Mesothelial cell of epicardium (in vitro differentiated cells): ENCODE measurements at regions not wholly inside any gene's neighbourhood (a gene's known extent, or its start where the extent isn't known, plus 50 kb on each side); places are given as distances from the start of the nearest gene placed in this dataset.
"Not testable (repeated sequence)": the region's sequence is repeated elsewhere in the genome, so short reads cannot be mapped to it uniquely, and the experiment has no call there.

Experiments used
- DNase-seq, 2 experiments: peaks; one replicate each; pipeline ENCODE4 v3.0.0; 2021; ENCODE audit warnings: low spot score in 2 of 2; ENCODE audit not compliant: unreplicated experiment in 2 of 2
- H3K27ac Mint-ChIP-seq: 2 replicates; pipeline ENCODE4 v1.8.0; 2021; ENCODE audit warnings: mixed read lengths
- H3K27me3 Mint-ChIP-seq: 2 replicates; pipeline ENCODE4 v1.8.0; 2021; ENCODE audit warnings: low read depth, mixed read lengths
- H3K36me3 Mint-ChIP-seq: 2 replicates; pipeline ENCODE4 v1.8.0; 2021; ENCODE audit warnings: mixed read lengths
- H3K4me1 Mint-ChIP-seq: 2 replicates; pipeline ENCODE4 v1.8.0; 2021; ENCODE audit warnings: mixed read lengths
- H3K4me3 Mint-ChIP-seq: 2 replicates; pipeline ENCODE4 v1.8.0; 2021; ENCODE audit warnings: mild to moderate bottlenecking, moderate library complexity, mixed read lengths
- H3K9me3 Mint-ChIP-seq: 2 replicates; pipeline ENCODE4 v1.8.0; 2021; ENCODE audit warnings: mixed read lengths
- TF ChIP-seq, protein P1 (sequence below): fragments of 200-600 bp; sonication (generic); IDR thresholded peaks from one replicate; pipeline ENCODE4 v1.5.0; 2021; ENCODE audit warnings: antibody characterized with exemption; ENCODE audit not compliant: unreplicated experiment

GRCh38 chr18:14978962-14979535, 231.1 kb downstream of the ANKRD30B start:
- TF ChIP-seq, protein P1, sequence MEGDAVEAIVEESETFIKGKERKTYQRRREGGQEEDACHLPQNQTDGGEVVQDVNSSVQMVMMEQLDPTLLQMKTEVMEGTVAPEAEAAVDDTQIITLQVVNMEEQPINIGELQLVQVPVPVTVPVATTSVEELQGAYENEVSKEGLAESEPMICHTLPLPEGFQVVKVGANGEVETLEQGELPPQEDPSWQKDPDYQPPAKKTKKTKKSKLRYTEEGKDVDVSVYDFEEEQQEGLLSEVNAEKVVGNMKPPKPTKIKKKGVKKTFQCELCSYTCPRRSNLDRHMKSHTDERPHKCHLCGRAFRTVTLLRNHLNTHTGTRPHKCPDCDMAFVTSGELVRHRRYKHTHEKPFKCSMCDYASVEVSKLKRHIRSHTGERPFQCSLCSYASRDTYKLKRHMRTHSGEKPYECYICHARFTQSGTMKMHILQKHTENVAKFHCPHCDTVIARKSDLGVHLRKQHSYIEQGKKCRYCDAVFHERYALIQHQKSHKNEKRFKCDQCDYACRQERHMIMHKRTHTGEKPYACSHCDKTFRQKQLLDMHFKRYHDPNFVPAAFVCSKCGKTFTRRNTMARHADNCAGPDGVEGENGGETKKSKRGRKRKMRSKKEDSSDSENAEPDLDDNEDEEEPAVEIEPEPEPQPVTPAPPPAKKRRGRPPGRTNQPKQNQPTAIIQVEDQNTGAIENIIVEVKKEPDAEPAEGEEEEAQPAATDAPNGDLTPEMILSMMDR: no peak
- no peak for DNase-seq
- no peaks in the 10 kb centered on the region for H3K36me3 Mint-ChIP-seq
- no peaks in the 10 kb centered on the region for H3K27me3 Mint-ChIP-seq
- no peaks in the 10 kb centered on the region for H3K4me1 Mint-ChIP-seq
- no peak overlapping the region for H3K27ac Mint-ChIP-seq
- H3K9me3 Mint-ChIP-seq: peaks cover 69% of the 10 kb centered on the region
- H3K4me3 Mint-ChIP-seq: no peak overlapping the region

- Mint-ChIP-seq H3K9me3 (peaks cover 66% of the 10 kb centered on the region), H3K36me3 (no peaks in the 10 kb centered on the region), H3K4me3 (no peak overlapping the region), H3K27ac (no peak overlapping the region), H3K27me3 (no peaks in the 10 kb centered on the region), H3K4me1 (no peaks in the 10 kb centered on the region)
- DNase-seq: no peak
- TF ChIP-seq, protein P1: no peak
Measured at GRCh38 chr18:14979875-14980274, 231.9 kb downstream of the ANKRD30B start.

- not testable (repeated sequence) for DNase-seq, H3K27me3 Mint-ChIP-seq, H3K27ac Mint-ChIP-seq, H3K36me3 Mint-ChIP-seq, H3K4me1 Mint-ChIP-seq, H3K4me3 Mint-ChIP-seq
- peaks cover 60% of the 10 kb centered on the region for H3K9me3 Mint-ChIP-seq
Measured at GRCh38 chr18:14984531-14984930, 236.6 kb downstream of the ANKRD30B start.

- not testable (repeated sequence) for DNase-seq, H3K4me3 Mint-ChIP-seq, H3K36me3 Mint-ChIP-seq, H3K27me3 Mint-ChIP-seq, H3K4me1 Mint-ChIP-seq, H3K27ac Mint-ChIP-seq
- H3K9me3 Mint-ChIP-seq: peaks cover 52% of the 10 kb centered on the region
Measured at GRCh38 chr18:14985291-14986013, 237.5 kb downstream of the ANKRD30B start.

DNA sequence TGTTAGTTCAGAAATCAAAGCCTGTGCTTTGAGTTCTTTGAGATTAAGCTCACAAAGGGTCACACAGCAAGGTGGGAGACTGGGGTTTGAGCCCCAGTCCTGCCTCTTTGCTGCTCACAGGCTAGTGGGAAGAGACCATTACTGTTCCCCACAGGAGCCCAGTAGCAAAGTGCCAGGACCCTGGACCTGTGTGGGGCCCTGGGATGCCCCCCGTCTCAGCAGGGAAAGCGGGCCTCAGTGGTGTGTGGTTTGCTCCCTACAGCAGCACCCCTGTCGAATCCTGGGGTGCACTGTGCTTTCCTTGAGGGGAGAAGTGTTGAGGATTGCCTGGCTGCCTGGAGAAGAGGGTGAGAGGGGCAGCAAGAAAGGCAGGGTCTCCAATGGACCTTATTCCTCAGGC, 239.4 kb downstream of the ANKRD30B start:
- peaks cover 33% of the 10 kb centered on the region for H3K9me3 Mint-ChIP-seq
- not testable (repeated sequence) for H3K4me3 Mint-ChIP-seq, H3K36me3 Mint-ChIP-seq, H3K27me3 Mint-ChIP-seq, H3K27ac Mint-ChIP-seq, H3K4me1 Mint-ChIP-seq, DNase-seq

GRCh38 chr18:14987960-14988710, 240.2 kb downstream of the ANKRD30B start:
- not testable (repeated sequence) for DNase-seq, H3K36me3 Mint-ChIP-seq, H3K4me3 Mint-ChIP-seq, H3K27ac Mint-ChIP-seq, H3K27me3 Mint-ChIP-seq, H3K4me1 Mint-ChIP-seq
- H3K9me3 Mint-ChIP-seq: peaks cover 27% of the 10 kb centered on the region

DNA sequence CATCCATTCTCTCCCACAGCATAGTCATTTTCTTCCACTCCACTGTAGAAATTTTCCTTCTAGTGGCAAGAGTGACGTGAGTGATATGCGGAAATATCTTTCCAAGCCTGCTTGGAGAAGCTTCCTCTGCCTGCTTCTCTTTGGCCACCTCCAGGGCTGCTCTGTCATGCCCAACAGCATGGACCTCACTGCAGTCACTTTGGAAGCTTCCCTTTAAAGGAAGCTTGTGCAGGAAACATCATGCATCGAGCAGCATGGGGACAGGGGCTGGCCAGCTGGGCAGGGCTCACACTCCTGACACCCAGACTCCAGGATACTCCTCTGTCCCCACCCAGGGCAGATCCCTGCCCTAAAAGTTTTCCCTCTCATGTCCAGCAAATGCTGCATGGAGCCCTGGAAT, 241.6 kb downstream of the ANKRD30B start:
- not testable (repeated sequence) for H3K36me3 Mint-ChIP-seq, H3K27me3 Mint-ChIP-seq, H3K4me3 Mint-ChIP-seq, DNase-seq, H3K27ac Mint-ChIP-seq, H3K4me1 Mint-ChIP-seq
- peaks cover 27% of the 10 kb centered on the region for H3K9me3 Mint-ChIP-seq

DNA sequence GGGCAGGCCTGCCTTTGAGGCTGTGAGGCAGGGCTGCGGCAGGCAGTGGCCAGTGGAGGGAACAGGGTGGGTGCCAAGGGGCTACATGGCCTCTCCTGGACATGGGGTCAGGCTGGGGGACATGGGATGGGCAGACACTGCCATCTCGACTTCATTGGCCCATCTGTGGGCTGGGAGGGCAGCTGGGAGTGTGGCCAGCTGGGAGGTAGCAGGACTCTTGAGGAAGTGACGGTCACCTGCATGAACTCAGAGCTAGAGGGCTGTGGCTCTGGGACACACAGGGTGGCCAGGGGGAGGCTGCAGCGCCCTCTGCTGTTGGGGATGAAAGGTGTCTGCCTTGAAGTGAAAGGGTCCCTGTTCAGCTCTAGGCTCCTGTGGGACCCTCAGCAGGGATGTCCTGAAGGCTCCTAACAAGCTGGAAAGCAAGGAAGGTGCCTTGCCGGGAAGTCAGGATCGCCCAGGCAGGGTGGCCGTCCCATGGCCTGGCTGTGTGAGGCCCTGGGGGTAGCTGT, 244.0 kb downstream of the ANKRD30B start:
- H3K27ac Mint-ChIP-seq, H3K36me3 Mint-ChIP-seq, H3K27me3 Mint-ChIP-seq, H3K4me3 Mint-ChIP-seq, DNase-seq, H3K4me1 Mint-ChIP-seq: not testable (repeated sequence)
- H3K9me3 Mint-ChIP-seq: peaks cover 37% of the 10 kb centered on the region

GRCh38 chr18:14992758-14993157, 244.8 kb downstream of the ANKRD30B start:
- not testable (repeated sequence) for H3K27me3 Mint-ChIP-seq, H3K36me3 Mint-ChIP-seq, DNase-seq, H3K4me3 Mint-ChIP-seq, H3K27ac Mint-ChIP-seq, H3K4me1 Mint-ChIP-seq
- peaks cover 34% of the 10 kb centered on the region for H3K9me3 Mint-ChIP-seq

DNA sequence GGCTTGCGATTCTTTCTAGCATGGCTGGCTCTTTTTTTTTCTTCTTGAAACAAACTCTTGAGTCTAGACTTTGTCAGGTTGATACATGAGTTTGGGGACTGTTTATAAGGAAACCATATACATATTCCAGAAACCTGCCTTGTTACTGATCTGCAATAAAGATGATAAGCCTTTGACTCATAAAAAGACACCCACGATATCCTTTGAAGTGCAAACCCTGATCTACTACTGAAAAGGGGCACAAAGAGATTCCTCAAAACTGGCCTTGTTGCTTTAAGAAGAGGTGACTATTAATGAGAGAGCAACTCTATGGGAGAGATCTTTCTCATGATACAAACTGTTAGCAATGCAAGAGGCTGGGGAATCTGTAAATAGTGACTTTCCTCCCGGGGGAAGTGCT, 247.1 kb downstream of the ANKRD30B start:
- H3K27me3 Mint-ChIP-seq: not testable (repeated sequence)
- H3K9me3 Mint-ChIP-seq: peaks cover 25% of the 10 kb centered on the region

More for the DNA sequence above, 247.1 kb downstream of the ANKRD30B start:
- DNase-seq, H3K4me3 Mint-ChIP-seq, H3K27ac Mint-ChIP-seq, H3K36me3 Mint-ChIP-seq, H3K4me1 Mint-ChIP-seq: not testable (repeated sequence)
